HepG2 (cell line): ENCODE measurements at regions not wholly inside any gene's neighbourhood (a gene's known extent, or its start where the extent isn't known, plus 50 kb on each side); places are given as distances from the start of the nearest gene placed in this dataset.

Source experiments
- ATAC-seq: fragments of 200-7000 bp; cut with Tn5 transposase; 3 replicates; pipeline ENCODE4 v1.9.1; 2020; ENCODE audit warnings: mild to moderate bottlenecking, moderate library complexity
- BruUV-seq: library from RNA; stranded (reverse); fragments of 400-500 nt; replicated peaks from 2 replicates; lab custom pipeline; 2021; lab: Mats Ljungman, UMichigan
- CTCF ChIA-PET: fragments of 300-600 bp; formaldehyde crosslinking; extraction: SDS; loops from one replicate; lab custom pipeline; 2021; ENCODE audit warnings: low total read pairs, inconsistent platforms, low intra/inter-chr PET ratio; lab: Yijun Ruan, JAX
- POLR2A ChIA-PET: fragments of 350-600 bp; sonication (Branson Sonifier 250); formaldehyde crosslinking; loops from one replicate; lab custom pipeline; 2020; ENCODE audit warnings: antibody characterized with exemption, inconsistent platforms; lab: Yijun Ruan, JAX
- DNase-seq: peaks from one replicate; pipeline ENCODE4 v3.0.0-alpha.2; 2015; ENCODE audit warnings: low spot score
- FAIRE-seq: peaks from 3 replicates; lab custom pipeline; 2011; peaks lifted over from hg19 to GRCh38; lab: Jason Lieb, UNC
- H2AFZ ChIP-seq: one replicate; pipeline ENCODE4 v1.6.1; 2011; ENCODE audit warnings: low read length, inconsistent platforms
- H3K27ac ChIP-seq: fragments of 300-600 bp; 3 replicates; pipeline ENCODE4 v1.8.0; 2011; ENCODE audit warnings: mixed run types, mild to moderate bottlenecking, mixed read lengths, low read length, inconsistent platforms; ENCODE audit not compliant: insufficient read depth; ENCODE audit errors: extremely low read length
- H3K27me3 ChIP-seq, 2 experiments: fragments of 200-600 bp in 1 of 2; 2 replicates in 1 of 2; 3 replicates in 1 of 2; pipeline versions ENCODE4 v1.6.0 to v1.8.0; 2011; ENCODE audit warnings: low read length in 2 of 2, mild to moderate bottlenecking in 2 of 2, moderate library complexity in 2 of 2, inconsistent platforms in 1 of 2; ENCODE audit not compliant: insufficient read depth in 2 of 2, control insufficient read depth in 1 of 2
- H3K36me3 ChIP-seq, 2 experiments: fragments of 200-600 bp in 1 of 2; replicated peaks in 1 of 2; 2 replicates in 1 of 2; 3 replicates in 1 of 2; pipeline versions ENCODE4 v1.5.1 to v1.8.0; 2011; ENCODE audit warnings: low read length in 2 of 2, inconsistent platforms in 1 of 2; ENCODE audit not compliant: insufficient read depth in 2 of 2, control insufficient read depth in 1 of 2
- H3K4me1 ChIP-seq: 2 replicates; pipeline ENCODE4 v1.5.1; 2012; ENCODE audit warnings: low read length, inconsistent platforms; ENCODE audit not compliant: insufficient read depth
- H3K4me2 ChIP-seq: 2 replicates; pipeline ENCODE4 v1.6.0; 2011; ENCODE audit warnings: low read depth, low read length, inconsistent platforms
- H3K4me3 ChIP-seq, 3 experiments: fragments of 200-600 bp in 1 of 3; sonication (generic), shearing (Covaris generic) in 1 of 3; replicated peaks in 1 of 3; 2 replicates each; pipeline ENCODE4 v1.5.1; 2011 to 2016; ENCODE audit warnings: low read length in 3 of 3, inconsistent platforms in 2 of 3, low read depth in 2 of 3, mild to moderate bottlenecking in 2 of 3, control low read depth in 1 of 3, mixed read lengths in 1 of 3; ENCODE audit not compliant: insufficient read depth in 1 of 3
- H3K79me2 ChIP-seq: one replicate; pipeline ENCODE4 v1.6.1; 2011; ENCODE audit warnings: low read length, inconsistent platforms; ENCODE audit not compliant: insufficient read depth
- H3K9ac ChIP-seq: 2 replicates; pipeline ENCODE4 v1.6.0; 2011; ENCODE audit warnings: mild to moderate bottlenecking, low read depth, low read length, inconsistent platforms; ENCODE audit not compliant: insufficient read depth
- H3K9me3 ChIP-seq: 2 replicates; pipeline ENCODE4 v1.5.1; 2012; ENCODE audit warnings: mild to moderate bottlenecking, low read length
- H4K20me1 ChIP-seq: 2 replicates; pipeline ENCODE4 v1.6.0; 2011; ENCODE audit warnings: inconsistent platforms, mild to moderate bottlenecking, low read length, moderate library complexity; ENCODE audit not compliant: insufficient read depth
- BHLHE40 ChIP-seq: IDR thresholded peaks from 2 replicates; pipeline ENCODE4 v1.6.1; 2011; ENCODE audit warnings: low read length, improper control_type of control experiment
- CCAR2 ChIP-seq: fragments of 200-400 bp; formaldehyde crosslinking; optimal IDR thresholded peaks from 2 replicates; pipeline ENCODE3; 2018; ENCODE audit warnings: low read depth, mild to moderate bottlenecking, low read length, moderate library complexity
- ETV5 ChIP-seq: IDR thresholded peaks from 2 replicates; pipeline ENCODE4 v1.6.1; 2018; ENCODE audit warnings: missing biosample characterization, missing genetic modification reagents, inconsistent platforms, borderline replicate concordance
- FOXM1 ChIP-seq: sonication (generic); formaldehyde crosslinking; IDR thresholded peaks from 2 replicates; pipeline ENCODE4 v1.5.0; 2020; ENCODE audit warnings: missing genetic modification reagents
- JUND ChIP-seq: sonication (generic); formaldehyde crosslinking; IDR thresholded peaks from 2 replicates; pipeline ENCODE4 v1.8.0; 2022; ENCODE audit warnings: mild to moderate bottlenecking, missing genetic modification reagents
- NR3C1 ChIP-seq: sonication (generic); formaldehyde crosslinking; IDR thresholded peaks from 2 replicates; pipeline ENCODE4 v1.4.0; 2020; ENCODE audit warnings: missing genetic modification reagents
- POLR2AphosphoS2 ChIP-seq: IDR thresholded peaks from 2 replicates; pipeline ENCODE4 v1.6.1; 2011; ENCODE audit warnings: low read depth, low read length, improper control_type of control experiment
- SMARCC2 ChIP-seq: fragments of 450-650 bp; IDR thresholded peaks from 2 replicates; pipeline ENCODE4 v1.6.1; 2017; ENCODE audit warnings: antibody characterized with exemption, mild to moderate bottlenecking
- TERF1 ChIP-seq: sonication (generic); formaldehyde crosslinking; IDR thresholded peaks from 2 replicates; pipeline ENCODE4 v1.8.0; 2022; ENCODE audit warnings: mild to moderate bottlenecking, missing genetic modification reagents, moderate library complexity
- TGIF2 ChIP-seq: IDR thresholded peaks from 2 replicates; pipeline ENCODE4 v1.6.1; 2016; ENCODE audit warnings: control low read depth, missing compliant biosample characterization
- ZNF383 ChIP-seq: sonication (generic); formaldehyde crosslinking; IDR thresholded peaks from 2 replicates; pipeline ENCODE4 v1.4.0; 2020; ENCODE audit warnings: missing genetic modification reagents, mild to moderate bottlenecking, borderline replicate concordance
- ZNF407 ChIP-seq: sonication (generic); formaldehyde crosslinking; IDR thresholded peaks from one replicate; pipeline ENCODE4 v1.5.1; 2020; ENCODE audit warnings: mild to moderate bottlenecking, missing genetic modification reagents; ENCODE audit errors: not compliant biosample characterization
- ZNF678 ChIP-seq: sonication (generic); formaldehyde crosslinking; IDR thresholded peaks from 2 replicates; pipeline ENCODE4 v1.4.0; 2020; ENCODE audit warnings: mild to moderate bottlenecking, missing genetic modification reagents
- ZNF83 ChIP-seq: sonication (generic); formaldehyde crosslinking; IDR thresholded peaks from 2 replicates; pipeline ENCODE4 v1.4.0; 2020; ENCODE audit warnings: missing genetic modification reagents, mild to moderate bottlenecking, borderline replicate concordance
- WGBS: methylation state at CpG from one replicate; pipeline ENCODE4 v1.1.6; 2017; ENCODE audit warnings: low lambda C conversion rate; 5-methylcytosine and 5-hydroxymethylcytosine counted together
- in situ Hi-C: cut with HindIII; loops from 2 replicates; pipeline ENCODE4 v1.10.0; 2017; ENCODE audit warnings: low pct_unique_long_range_greater_than_20kb; ENCODE audit not compliant: extremely low pct_ligation_motif_present
- intact Hi-C: fragments of 100-400 bp; cut with micrococcal nuclease; formaldehyde crosslinking; loops from one replicate; pipeline ENCODE4 v1.10.0; 2022; ENCODE audit not compliant: unreplicated experiment

GRCh38 chr4:107252571-107252970 lies 216.5 kb upstream of the DKK2 start (continued):
- no peak for TF ChIP-seq ZNF83 (CRISPR knock-in tag)
- no peak for TF ChIP-seq POLR2AphosphoS2
- no peak for TF ChIP-seq NR3C1 (CRISPR knock-in tag)
- no peak for TF ChIP-seq ZNF678 (CRISPR knock-in tag)

GRCh38 chr4:107248571-107248970 lies 212.5 kb upstream of the DKK2 start:
- FAIRE-seq (no peak), ATAC-seq (no peak), DNase-seq (no peak)
- Histone ChIP-seq H3K4me1 (no peaks in the 10 kb centered on the region), H3K36me3 (no peaks in the 10 kb centered on the region), H3K4me2 (no peak overlapping the region), H3K4me3 (no peak overlapping the region), H3K9ac (no peak overlapping the region), H3K9me3 (no peaks in the 10 kb centered on the region), H3K27ac (no peak overlapping the region), H3K27me3 (no peaks in the 10 kb centered on the region), H2AFZ (no peak overlapping the region), H3K79me2 (no peaks in the 10 kb centered on the region), H4K20me1 (no peaks in the 10 kb centered on the region)
- BruUV-seq, result no TSS peak
- intact Hi-C loops (no loop called here), in situ Hi-C loops (no loop called here)
- POLR2A ChIA-PET, result no interaction called here
- WGBS, result 59% methylated on average over 3 of the region's 3 CpGs
- CTCF ChIA-PET, result no interaction called here
- no peak for TF ChIP-seq FOXM1 (CRISPR knock-in tag)
- no peak for TF ChIP-seq ZNF383 (CRISPR knock-in tag)
- TF ChIP-seq CCAR2, result no peak
- TF ChIP-seq SMARCC2, result no peak
- TF ChIP-seq ZNF407, result no peak
- TF ChIP-seq JUND (CRISPR knock-in tag), result no peak
- no peak for TF ChIP-seq TGIF2
- no peak for TF ChIP-seq TERF1 (CRISPR knock-in tag)
- no peak for TF ChIP-seq BHLHE40
- no peak for TF ChIP-seq ETV5 (CRISPR knock-in tag)
